K562 (cell line): ENCODE measurements at regions not wholly inside any gene's neighbourhood (a gene's known extent, or its start where the extent isn't known, plus 50 kb on each side); places are given as distances from the start of the nearest gene placed in this dataset.

Experiments used
- ATAC-seq: fragments of 200-7000 bp; cut with Tn5 transposase; 3 replicates; pipeline ENCODE4 v1.9.1; 2020; ENCODE audit warnings: moderate library complexity
- BruUV-seq: library from RNA; stranded (reverse); fragments of 400-500 nt; replicated peaks from 2 replicates; lab custom pipeline; 2021; lab: Mats Ljungman, UMichigan
- CTCF ChIA-PET: fragments of 300-600 bp; formaldehyde crosslinking; extraction: SDS; loops from one replicate; lab custom pipeline; 2021; ENCODE audit warnings: low intra/inter-chr PET ratio; lab: Yijun Ruan, JAX
- POLR2A ChIA-PET: fragments of 300-600, 350-650 bp; sonication (Branson Sonifier 250); formaldehyde crosslinking; extraction: SDS; loops from one replicate; lab custom pipeline; 2021; ENCODE audit warnings: antibody characterized with exemption, inconsistent platforms; lab: Yijun Ruan, JAX
- DNase-seq, 4 experiments: peaks; one replicate each; pipeline versions ENCODE4 v3.0.0 to v3.0.0-alpha.2; 2011 to 2018; ENCODE audit warnings: low spot score in 3 of 4, mixed read lengths in 3 of 4; ENCODE audit errors: extremely low read depth in 1 of 4
- FAIRE-seq: peaks from 2 replicates; lab custom pipeline; 2011; peaks lifted over from hg19 to GRCh38; lab: Jason Lieb, UNC
- H2AFZ ChIP-seq: 2 replicates; pipeline ENCODE4 v1.6.0; 2011; ENCODE audit warnings: low read depth, low read length, control low read depth, inconsistent platforms
- H3K27ac ChIP-seq: fragments of 200-600 bp; 3 replicates; pipeline ENCODE4 v1.8.0; 2011; ENCODE audit warnings: low read depth, mild to moderate bottlenecking, control low read depth, inconsistent platforms, low read length, moderate library complexity, mixed read lengths; ENCODE audit errors: extremely low read depth
- H3K27me3 ChIP-seq, 2 experiments: fragments of 300-600 bp in 1 of 2; 2 replicates in 1 of 2; 3 replicates in 1 of 2; pipeline versions ENCODE4 v1.6.0 to v1.8.0; 2011; ENCODE audit warnings: inconsistent platforms in 2 of 2, low read length in 2 of 2, mild to moderate bottlenecking in 1 of 2, mixed read lengths in 1 of 2, moderate library complexity in 1 of 2; ENCODE audit not compliant: control insufficient read depth in 2 of 2, insufficient read depth in 2 of 2
- H3K36me3 ChIP-seq: fragments of 300-600 bp; 3 replicates; pipeline ENCODE4 v1.8.0; 2011; ENCODE audit warnings: mild to moderate bottlenecking, low read length, inconsistent platforms; ENCODE audit not compliant: control insufficient read depth, insufficient read depth
- H3K4me1 ChIP-seq, 2 experiments: fragments of 200-600 bp in 1 of 2; replicated peaks in 1 of 2; 2 replicates in 1 of 2; 3 replicates in 1 of 2; pipeline versions ENCODE4 v1.5.1 to v1.8.0; 2011; ENCODE audit warnings: inconsistent platforms in 2 of 2, low read length in 2 of 2, mild to moderate bottlenecking in 1 of 2, mixed read lengths in 1 of 2, moderate library complexity in 1 of 2; ENCODE audit not compliant: control insufficient read depth in 2 of 2, insufficient read depth in 2 of 2
- H3K4me2 ChIP-seq: 2 replicates; pipeline ENCODE4 v1.6.1; 2011; ENCODE audit warnings: low read length, control low read depth, inconsistent platforms, mixed read lengths; ENCODE audit not compliant: insufficient read depth
- H3K4me3 ChIP-seq: fragments of 200-600 bp; sonication (generic), shearing (Covaris generic); 2 replicates; pipeline ENCODE4 v1.5.1; 2016; ENCODE audit warnings: control low read depth, inconsistent platforms
- H3K79me2 ChIP-seq: fragments of 200-600 bp; 3 replicates; pipeline ENCODE4 v1.8.0; 2011; ENCODE audit warnings: low read length, inconsistent platforms; ENCODE audit not compliant: control insufficient read depth, insufficient read depth
- H3K9ac ChIP-seq, 2 experiments: 2 replicates each; pipeline versions ENCODE4 v1.6.0 to v1.6.1; 2011; ENCODE audit warnings: low read depth in 2 of 2, low read length in 2 of 2, control low read depth in 1 of 2, inconsistent platforms in 1 of 2, mild to moderate bottlenecking in 1 of 2, mixed read lengths in 1 of 2; ENCODE audit not compliant: insufficient read depth in 1 of 2
- H3K9me1 ChIP-seq: one replicate; pipeline ENCODE4 v1.6.0; 2011; ENCODE audit warnings: inconsistent platforms, mild to moderate bottlenecking, low read length, moderate library complexity; ENCODE audit not compliant: control insufficient read depth, insufficient read depth
- H3K9me3 ChIP-seq: replicated peaks from 2 replicates; pipeline ENCODE4 v1.5.1; 2011; ENCODE audit warnings: low read depth, low read length, inconsistent platforms; ENCODE audit not compliant: control insufficient read depth, insufficient read depth
- H4K20me1 ChIP-seq: replicated peaks from 2 replicates; pipeline ENCODE4 v1.6.1; 2011; ENCODE audit warnings: low read length, inconsistent platforms, mixed read lengths; ENCODE audit not compliant: control insufficient read depth, insufficient read depth
- BCLAF1 ChIP-seq, 2 experiments: fragments of 450-650 bp in 1 of 2; IDR thresholded peaks; 2 replicates each; pipeline ENCODE4 v1.6.1; 2011 to 2017; ENCODE audit warnings: low read depth in 2 of 2, antibody characterized with exemption in 1 of 2, borderline replicate concordance in 1 of 2, low read length in 1 of 2, mild to moderate bottlenecking in 1 of 2, mixed read lengths in 1 of 2; ENCODE audit not compliant: control insufficient read depth in 1 of 2
- BRF1 ChIP-seq: IDR thresholded peaks from 3 replicates; pipeline ENCODE4 v1.6.1; 2011; ENCODE audit warnings: borderline replicate concordance, mild to moderate bottlenecking; ENCODE audit not compliant: insufficient read length; ENCODE audit errors: extremely low read depth
- NFE2L1 ChIP-seq: fragments of 450-650 bp; IDR thresholded peaks from 2 replicates; pipeline ENCODE4 v1.6.1; 2016; ENCODE audit warnings: missing genetic modification characterization, low read depth, mild to moderate bottlenecking, missing compliant biosample characterization, moderate library complexity, borderline replicate concordance
- ZNF316 ChIP-seq: fragments of 450-650 bp; IDR thresholded peaks from 2 replicates; pipeline ENCODE4 v1.6.1; 2016
- ZNF696 ChIP-seq: fragments of 250-450 bp; sonication (Bioruptor Pico); conservative IDR thresholded peaks from 2 replicates; pipeline ENCODE4 v1.4.0; 2020; ENCODE audit warnings: mild to moderate bottlenecking, moderate library complexity
- WGBS: fragments of 100-300 bp; shearing (Covaris generic); methylation state at CpG from one replicate; pipeline ENCODE4 v1.1.6; 2016; ENCODE audit warnings: low coverage, mixed read lengths; ENCODE audit not compliant: insufficient coverage; ENCODE audit errors: missing lambda C conversion rate; 5-methylcytosine and 5-hydroxymethylcytosine counted together
- in situ Hi-C: fragments of 300-500 bp; cut with MboI; formaldehyde crosslinking; loops from 4 replicates; pipeline ENCODE4 v1.15.0; 2018; ENCODE audit warnings: inconsistent platforms, mixed read lengths
- intact Hi-C: fragments of 100-400 bp; cut with micrococcal nuclease; formaldehyde crosslinking; loops from 2 replicates; pipeline ENCODE4 v1.14.2; 2022
- TF ChIP-seq, protein P1 (sequence below), 2 experiments: fragments of 450-650 bp in 1 of 2; sonication (generic) in 1 of 2; formaldehyde crosslinking in 1 of 2; IDR thresholded peaks in 1 of 2; conservative IDR thresholded peaks in 1 of 2; 2 replicates each; pipeline versions ENCODE4 v1.6.1 to v1.8.1; 2016 to 2023; ENCODE audit warnings: mild to moderate bottlenecking in 2 of 2, moderate library complexity in 2 of 2, inconsistent platforms in 1 of 2, missing genetic modification reagents in 1 of 2

GRCh38 chr2:146038014-146038413 is 1518.1 kb upstream of the ZEB2 start (continued):
- TF ChIP-seq NFE2L1 (no peak), BRF1 (no peak), BCLAF1 (IDR thresholded peaks at IDR 0.05; ENCODE audit: borderline replicate concordance in 1 of 2, control insufficient read depth in 1 of 2, low read depth in 2 of 2, low read length in 1 of 2) (no peak), ZNF316 (peak; percentile 20; the same call in 1 of the 2 replicates)

- no peaks in the 10 kb centered on the region for H4K20me1 ChIP-seq
- 0 out of 2 replicates have a peak overlapping the region, but pooled peaks have one; percentile 8 for H2AFZ ChIP-seq
- no peak overlapping the region for H3K4me2 ChIP-seq
- H3K36me3 ChIP-seq: no peaks in the 10 kb centered on the region
- no peak overlapping the region for H3K9ac ChIP-seq
- 23% methylated on average over 7 of the region's 7 CpGs for WGBS
- no peaks in the 10 kb centered on the region for H3K9me3 ChIP-seq
- in situ Hi-C loops: no loop called here
- FAIRE-seq (no peak), DNase-seq (no peak), ATAC-seq (no peak)
- ChIA-PET CTCF (no interaction called here), POLR2A (no interaction called here)
- intact Hi-C loops: no loop called here
- BruUV-seq: no TSS peak
- no peaks in the 10 kb centered on the region for H3K4me1 ChIP-seq
- H3K4me3 ChIP-seq: no peak overlapping the region
- no peaks in the 10 kb centered on the region for H3K79me2 ChIP-seq
- no peak overlapping the region for H3K27ac ChIP-seq
- no peaks in the 10 kb centered on the region for H3K27me3 ChIP-seq
- TF ChIP-seq, protein P1, sequence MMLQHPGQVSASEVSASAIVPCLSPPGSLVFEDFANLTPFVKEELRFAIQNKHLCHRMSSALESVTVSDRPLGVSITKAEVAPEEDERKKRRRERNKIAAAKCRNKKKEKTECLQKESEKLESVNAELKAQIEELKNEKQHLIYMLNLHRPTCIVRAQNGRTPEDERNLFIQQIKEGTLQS (IDR thresholded peaks at IDR 0.05): peak; percentile 40; the same call in 1 of the 2 replicates
- TF ChIP-seq, protein P1 (CRISPR knock-in tag; conservative IDR thresholded peaks at IDR 0.05): no peak
- no peak for TF ChIP-seq ZNF696 (CRISPR knock-in tag)
- H3K9me1 ChIP-seq: no peaks in the 10 kb centered on the region
Observed at GRCh38 chr2:146037334-146037870, 1517.5 kb upstream of the ZEB2 start.
